K562 (cell line): ENCODE measurements at regions not wholly inside any gene's neighbourhood (a gene's known extent, or its start where the extent isn't known, plus 50 kb on each side); places are given as distances from the start of the nearest gene placed in this dataset.

ENCODE experiments used
- CREM ChIP-seq: IDR thresholded peaks from 2 replicates; pipeline ENCODE4 v1.6.1; 2014; ENCODE audit warnings: antibody characterized with exemption, low read depth
- CTCF ChIP-seq, 3 experiments: IDR thresholded peaks in 2 of 3; conservative IDR thresholded peaks in 1 of 3; 2 replicates each; pipeline ENCODE4 v1.5.1; 2011 to 2012; ENCODE audit warnings: low read length in 3 of 3, mild to moderate bottlenecking in 3 of 3, control low read depth in 2 of 3, improper control_type of control experiment in 1 of 3, inconsistent platforms in 1 of 3, low read depth in 1 of 3, mixed read lengths in 1 of 3, moderate library complexity in 1 of 3; ENCODE audit not compliant: insufficient read depth in 2 of 3
- FOXJ3 ChIP-seq: sonication (generic); formaldehyde crosslinking; IDR thresholded peaks from 2 replicates; pipeline ENCODE4 v1.4.0; 2020; ENCODE audit warnings: mild to moderate bottlenecking, missing genetic modification reagents
- GTF2F1 ChIP-seq: IDR thresholded peaks from 2 replicates; pipeline ENCODE4 v1.6.1; 2011; ENCODE audit warnings: low read depth, low read length, improper control_type of control experiment
- JUN ChIP-seq, 2 experiments: sonication (generic) in 1 of 2; formaldehyde crosslinking in 1 of 2; IDR thresholded peaks; 2 replicates each; pipeline versions ENCODE4 v1.6.1 to v1.8.0; 2012 to 2022; ENCODE audit warnings: borderline replicate concordance in 2 of 2, mild to moderate bottlenecking in 2 of 2, improper control_type of control experiment in 1 of 2, low read depth in 1 of 2, low read length in 1 of 2, missing genetic modification reagents in 1 of 2
- JUNB ChIP-seq: fragments of 450-650 bp; formaldehyde crosslinking; conservative IDR thresholded peaks from 2 replicates; pipeline ENCODE4 v1.4.0; 2020; ENCODE audit warnings: mild to moderate bottlenecking
- TFE3 ChIP-seq: fragments of 450-650 bp; formaldehyde crosslinking; IDR thresholded peaks from 2 replicates; pipeline ENCODE4 v1.4.0; 2020; ENCODE audit warnings: mild to moderate bottlenecking, mixed read lengths
- USF2 ChIP-seq: sonication (generic); formaldehyde crosslinking; IDR thresholded peaks from 2 replicates; pipeline ENCODE4 v1.5.0; 2020; ENCODE audit warnings: missing genetic modification reagents
- ZNF24 ChIP-seq: fragments of 450-650 bp; IDR thresholded peaks from 2 replicates; pipeline ENCODE4 v1.6.1; 2016
- ZNF644 ChIP-seq: fragments of 200-800 bp; sonication (Bioruptor generic); IDR thresholded peaks from 2 replicates; pipeline ENCODE4 v1.6.1; 2016; ENCODE audit warnings: low read depth, missing genetic modification characterization, missing compliant biosample characterization

GRCh38 chr13:111458739-111459138 lies 138.3 kb downstream of the TEX29 start:
- TF ChIP-seq JUNB (CRISPR knock-in tag): no peak
- no peak for TF ChIP-seq CTCF (IDR thresholded peaks at IDR 0.05 in 2 of 3, conservative IDR thresholded peaks at IDR 0.05 in 1 of 3; ENCODE audit: insufficient read depth in 2 of 3, low read depth in 1 of 3, low read length in 3 of 3)
- no peak for TF ChIP-seq TFE3
- no peak for TF ChIP-seq ZNF644
- TF ChIP-seq CREM: no peak
- TF ChIP-seq JUN (IDR thresholded peaks at IDR 0.05; ENCODE audit: borderline replicate concordance, low read depth, low read length): no peak
- no peak for TF ChIP-seq JUN (CRISPR knock-in tag; IDR thresholded peaks at IDR 0.05; ENCODE audit: borderline replicate concordance)
- no peak for TF ChIP-seq FOXJ3 (CRISPR knock-in tag)
- no peak for TF ChIP-seq GTF2F1
- no peak for TF ChIP-seq ZNF24
- no peak for TF ChIP-seq USF2
